Mammary epithelial cell (primary cell): ENCODE measurements at regions not wholly inside any gene's neighbourhood (a gene's known extent, or its start where the extent isn't known, plus 50 kb on each side); places are given as distances from the start of the nearest gene placed in this dataset.
"Not testable (repeated sequence)": the region's sequence is repeated elsewhere in the genome, so short reads cannot be mapped to it uniquely, and the experiment has no call there.

Experiments used
- EZH2 ChIP-seq: IDR thresholded peaks from 2 replicates; pipeline ENCODE4 v1.6.1; 2012; ENCODE audit warnings: low read length, inconsistent platforms, borderline replicate concordance
- TF ChIP-seq, protein P1 (sequence below), 2 donors: IDR thresholded peaks in 1 of 2; conservative IDR thresholded peaks in 1 of 2; 2 replicates each; pipeline ENCODE4 v1.5.1; 2011 to 2012; ENCODE audit warnings: inconsistent platforms in 2 of 2, low read length in 2 of 2, mild to moderate bottlenecking in 2 of 2, control low read depth in 1 of 2, low read depth in 1 of 2; ENCODE audit not compliant: insufficient read depth in 1 of 2; ENCODE audit errors: extremely low read depth in 1 of 2

DNA sequence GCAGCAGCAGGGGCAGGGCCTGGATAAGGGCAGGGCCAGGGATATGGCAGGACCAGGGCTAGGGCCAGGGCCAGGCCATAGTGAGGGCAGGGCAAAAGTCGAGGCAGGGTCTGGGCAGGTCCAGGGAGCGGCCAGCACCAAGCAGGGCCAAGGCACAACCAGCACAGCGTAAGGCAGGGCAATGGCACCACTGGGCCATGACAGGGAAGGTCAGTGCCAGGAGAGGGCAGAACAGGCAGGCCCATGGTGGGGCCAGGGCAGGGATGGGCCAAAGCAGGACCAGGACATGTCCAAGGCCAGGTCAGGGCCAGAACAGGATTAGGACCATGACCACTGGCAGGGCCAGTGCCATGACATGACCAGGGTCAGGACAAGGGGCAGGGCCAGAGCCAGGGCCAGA lies 403.1 kb downstream of the ZNF33B start:
- TF ChIP-seq, protein P1, sequence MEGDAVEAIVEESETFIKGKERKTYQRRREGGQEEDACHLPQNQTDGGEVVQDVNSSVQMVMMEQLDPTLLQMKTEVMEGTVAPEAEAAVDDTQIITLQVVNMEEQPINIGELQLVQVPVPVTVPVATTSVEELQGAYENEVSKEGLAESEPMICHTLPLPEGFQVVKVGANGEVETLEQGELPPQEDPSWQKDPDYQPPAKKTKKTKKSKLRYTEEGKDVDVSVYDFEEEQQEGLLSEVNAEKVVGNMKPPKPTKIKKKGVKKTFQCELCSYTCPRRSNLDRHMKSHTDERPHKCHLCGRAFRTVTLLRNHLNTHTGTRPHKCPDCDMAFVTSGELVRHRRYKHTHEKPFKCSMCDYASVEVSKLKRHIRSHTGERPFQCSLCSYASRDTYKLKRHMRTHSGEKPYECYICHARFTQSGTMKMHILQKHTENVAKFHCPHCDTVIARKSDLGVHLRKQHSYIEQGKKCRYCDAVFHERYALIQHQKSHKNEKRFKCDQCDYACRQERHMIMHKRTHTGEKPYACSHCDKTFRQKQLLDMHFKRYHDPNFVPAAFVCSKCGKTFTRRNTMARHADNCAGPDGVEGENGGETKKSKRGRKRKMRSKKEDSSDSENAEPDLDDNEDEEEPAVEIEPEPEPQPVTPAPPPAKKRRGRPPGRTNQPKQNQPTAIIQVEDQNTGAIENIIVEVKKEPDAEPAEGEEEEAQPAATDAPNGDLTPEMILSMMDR (conservative IDR thresholded peaks at IDR 0.05 in 1 of 2, IDR thresholded peaks at IDR 0.05 in 1 of 2; ENCODE audit: extremely low read depth in 1 of 2, insufficient read depth in 1 of 2, low read depth in 1 of 2, low read length in 2 of 2) = not testable (repeated sequence)
- TF ChIP-seq EZH2 = not testable (repeated sequence)
